ENCODE measurements at regions not wholly inside any gene's neighbourhood (a gene's known extent, or its start where the extent isn't known, plus 50 kb on each side); places are given as distances from the start of the nearest gene placed in this dataset.

- no peak for DNase-seq
These were observed 228.0 kb upstream of the ID2 start for GRCh38 chr2:8453904-8454302.

GRCh38 chr2:8454797-8455196 is 227.1 kb upstream of the ID2 start:
- no peak for DNase-seq

- no peak for DNase-seq
These were observed 226.4 kb upstream of the ID2 start for GRCh38 chr2:8455236-8456150.

- DNase-seq, result peak; percentile 10
These were observed 225.4 kb upstream of the ID2 start for GRCh38 chr2:8456151-8457091.

- DNase-seq, result peak; percentile 29
These were observed 224.8 kb upstream of the ID2 start for GRCh38 chr2:8457092-8457481.

GRCh38 chr2:8457699-8458502 is 224.0 kb upstream of the ID2 start:
- DNase-seq, result no peak

- no peak for DNase-seq
These were observed 223.1 kb upstream of the ID2 start for GRCh38 chr2:8458503-8459459.

GRCh38 chr2:8459474-8459873 is 222.4 kb upstream of the ID2 start:
- DNase-seq, result no peak

- DNase-seq, result no peak
These were observed 220.5 kb upstream of the ID2 start for GRCh38 chr2:8461341-8461740.

- no peak for DNase-seq
These were observed 219.6 kb upstream of the ID2 start for GRCh38 chr2:8462280-8462679.

GRCh38 chr2:8462899-8463648 is 218.8 kb upstream of the ID2 start:
- no peak for DNase-seq

GRCh38 chr2:8465560-8465959 is 216.3 kb upstream of the ID2 start:
- DNase-seq, result no peak

- DNase-seq, result no peak
These were observed 212.0 kb upstream of the ID2 start for GRCh38 chr2:8469709-8470493.

GRCh38 chr2:8472545-8473323 is 209.1 kb upstream of the ID2 start:
- no peak for DNase-seq

- DNase-seq, result no peak
These were observed 206.4 kb upstream of the ID2 start for GRCh38 chr2:8475349-8476031.

GRCh38 chr2:8477552-8478470 is 204.0 kb upstream of the ID2 start:
- no peak for DNase-seq

GRCh38 chr2:8478471-8478793 is 203.4 kb upstream of the ID2 start:
- DNase-seq, result no peak

GRCh38 chr2:8479298-8479697 is 202.6 kb upstream of the ID2 start:
- DNase-seq, result no peak

All from activated gamma-delta T cell (primary cell).